Adrenal gland (tissue), 5 donors: ENCODE measurements at regions not wholly inside any gene's neighbourhood (a gene's known extent, or its start where the extent isn't known, plus 50 kb on each side); places are given as distances from the start of the nearest gene placed in this dataset.

Experiments used
- CTCF ChIP-seq, 6 experiments: fragments of 450-650 bp in 4 of 6; fragments of 200-600 bp in 2 of 6; sonication (generic) in 1 of 6; IDR thresholded peaks; 1 replicate in 5 of 6; 2 replicates in 1 of 6; pipeline versions ENCODE4 v1.5.1 to v1.8.0; 2016 to 2021; ENCODE audit warnings: antibody characterized with exemption in 6 of 6, mild to moderate bottlenecking in 2 of 6, moderate library complexity in 1 of 6
- POLR2A ChIP-seq, 2 donors: fragments of 450-650 bp; IDR thresholded peaks; one replicate each; pipeline ENCODE4 v1.6.1; 2017; ENCODE audit warnings: antibody characterized with exemption in 2 of 2, mild to moderate bottlenecking in 2 of 2, moderate library complexity in 1 of 2
- donor health status: DM: no; HTN: no; CAD: no.

- TF ChIP-seq CTCF (IDR thresholded peaks at IDR 0.05) (no peak), POLR2A (IDR thresholded peaks at IDR 0.05) (no peak)
Observed at GRCh38 chr16:52203096-52203495, 343.8 kb downstream of the TOX3 start.
